GM06990 (cell line): ENCODE measurements at regions not wholly inside any gene's neighbourhood (a gene's known extent, or its start where the extent isn't known, plus 50 kb on each side); places are given as distances from the start of the nearest gene placed in this dataset.
"Not testable (repeated sequence)": the region's sequence is repeated elsewhere in the genome, so short reads cannot be mapped to it uniquely, and the experiment has no call there.

Experiments
- DNase-seq: peaks from one replicate; pipeline ENCODE4 v3.0.0-alpha.2; 2011; ENCODE audit not compliant: insufficient read length; ENCODE audit errors: extremely low read depth
- H3K27me3 ChIP-seq: replicated peaks from 2 replicates; pipeline ENCODE4 v1.6.0; 2011; ENCODE audit warnings: low read length; ENCODE audit not compliant: control insufficient read depth, insufficient read depth
- H3K36me3 ChIP-seq: 2 replicates; pipeline ENCODE4 v1.5.1; 2011; ENCODE audit warnings: low read length; ENCODE audit not compliant: control insufficient read depth, insufficient read depth
- H3K4me3 ChIP-seq: replicated peaks from 2 replicates; pipeline ENCODE4 v1.5.1; 2011; ENCODE audit warnings: low read depth, mild to moderate bottlenecking, control low read depth, low read length
- CTCF ChIP-seq: IDR thresholded peaks from 2 replicates; pipeline ENCODE4 v1.5.1; 2011; ENCODE audit warnings: low read length, control low read depth, mild to moderate bottlenecking, inconsistent platforms; ENCODE audit not compliant: insufficient read depth, poor library complexity, severe bottlenecking

DNA sequence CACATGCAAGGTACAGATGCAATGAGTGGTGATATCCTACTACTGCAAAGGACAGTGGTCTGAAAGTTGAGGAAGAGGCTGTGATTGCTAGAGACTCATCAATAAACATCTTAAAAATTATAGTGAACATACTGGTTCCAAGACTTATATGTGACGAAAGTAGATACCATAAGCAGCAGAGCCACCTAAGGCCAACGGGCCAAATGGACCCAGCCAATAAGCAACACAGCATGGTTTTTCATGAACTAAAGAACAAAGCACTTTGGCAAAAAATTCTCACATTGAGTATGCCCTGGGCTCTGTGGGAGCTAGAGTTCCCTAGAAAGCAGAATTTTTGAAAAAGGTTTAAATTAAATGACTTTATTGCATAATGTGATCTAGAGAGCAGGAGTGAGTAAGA, 272.1 kb downstream of the SI start:
- no peak for TF ChIP-seq CTCF
- Histone ChIP-seq H3K27me3 (no peaks in the 10 kb centered on the region), H3K36me3 (no peaks in the 10 kb centered on the region), H3K4me3 (no peak overlapping the region)
- no peak for DNase-seq

DNA sequence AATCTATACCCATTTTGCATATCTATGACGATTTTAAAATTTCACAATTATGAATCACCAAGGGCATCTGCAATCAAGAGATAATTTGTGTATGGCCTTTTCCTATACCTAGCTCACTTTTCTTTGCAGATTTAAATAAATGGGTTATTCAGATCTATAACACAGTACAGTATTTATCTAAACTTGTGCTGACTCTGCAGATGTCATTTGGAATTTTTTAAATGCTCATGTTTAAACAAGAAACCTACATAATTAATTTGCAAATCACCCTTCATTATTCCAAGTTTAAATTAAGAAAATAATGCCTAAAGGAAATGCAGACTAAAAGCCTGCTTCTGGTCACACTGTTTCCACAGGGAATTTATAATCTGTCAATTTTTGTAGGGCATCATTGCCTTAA, 284.2 kb downstream of the SI start:
- Histone ChIP-seq H3K27me3 (no peaks in the 10 kb centered on the region), H3K4me3 (no peak overlapping the region), H3K36me3 (no peaks in the 10 kb centered on the region)
- no peak for TF ChIP-seq CTCF
- no peak for DNase-seq

DNA sequence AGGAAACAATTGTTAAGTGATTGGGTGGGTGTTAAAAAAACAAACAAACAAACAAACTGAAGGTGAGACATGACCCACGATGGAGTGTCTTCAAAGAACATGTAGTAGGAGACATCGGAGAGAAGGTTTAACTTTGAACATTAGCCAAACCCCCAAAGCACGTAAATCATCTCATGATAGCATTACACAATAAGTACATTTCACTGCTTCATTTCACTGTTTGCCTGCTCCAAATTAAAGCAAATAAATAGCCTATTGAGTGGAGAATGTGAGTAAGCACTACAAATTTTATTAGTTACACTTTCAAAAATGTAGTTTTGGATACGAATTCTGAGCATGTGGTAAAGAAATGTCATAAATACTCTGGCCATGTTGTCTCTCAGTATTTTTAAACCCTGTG, 287.0 kb downstream of the SI start:
- H3K27me3 ChIP-seq, result no peaks in the 10 kb centered on the region
- no peak for DNase-seq
- no peak for TF ChIP-seq CTCF
- H3K4me3 ChIP-seq, result no peak overlapping the region
- H3K36me3 ChIP-seq, result no peaks in the 10 kb centered on the region

GRCh38 chr3:164784407-164784806, 293.9 kb downstream of the SI start:
- DNase-seq, H3K4me3 ChIP-seq, H3K27me3 ChIP-seq, H3K36me3 ChIP-seq: not testable (repeated sequence)

- TF ChIP-seq CTCF, result no peak
- no peak overlapping the region for H3K4me3 ChIP-seq
- no peaks in the 10 kb centered on the region for H3K27me3 ChIP-seq
- no peak for DNase-seq
- H3K36me3 ChIP-seq, result no peaks in the 10 kb centered on the region
Measured at GRCh38 chr3:164781755-164782154, 296.5 kb downstream of the SI start.

DNA sequence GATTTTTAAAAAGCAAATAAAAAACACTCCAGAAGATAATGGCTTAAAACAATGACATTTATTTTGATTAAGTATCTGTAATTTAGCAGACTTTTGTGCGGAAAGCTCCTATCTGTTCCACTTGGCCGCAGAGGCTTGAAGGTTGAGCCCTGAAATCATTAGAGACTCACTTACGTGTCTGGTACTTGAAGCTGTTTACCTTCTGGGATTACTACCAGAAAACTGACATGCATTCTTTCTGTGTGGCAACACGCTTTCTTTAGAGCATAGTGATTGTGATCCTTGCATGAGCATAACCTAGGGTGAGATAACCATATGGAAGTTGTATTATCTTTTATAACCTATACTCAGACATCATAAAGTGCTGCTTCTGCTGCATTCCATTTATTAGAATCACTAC, 298.5 kb downstream of the SI start:
- H3K4me3 ChIP-seq, result no peak overlapping the region
- H3K27me3 ChIP-seq, result no peaks in the 10 kb centered on the region
- DNase-seq, result no peak
- H3K36me3 ChIP-seq, result no peaks in the 10 kb centered on the region
- TF ChIP-seq CTCF, result no peak

DNA sequence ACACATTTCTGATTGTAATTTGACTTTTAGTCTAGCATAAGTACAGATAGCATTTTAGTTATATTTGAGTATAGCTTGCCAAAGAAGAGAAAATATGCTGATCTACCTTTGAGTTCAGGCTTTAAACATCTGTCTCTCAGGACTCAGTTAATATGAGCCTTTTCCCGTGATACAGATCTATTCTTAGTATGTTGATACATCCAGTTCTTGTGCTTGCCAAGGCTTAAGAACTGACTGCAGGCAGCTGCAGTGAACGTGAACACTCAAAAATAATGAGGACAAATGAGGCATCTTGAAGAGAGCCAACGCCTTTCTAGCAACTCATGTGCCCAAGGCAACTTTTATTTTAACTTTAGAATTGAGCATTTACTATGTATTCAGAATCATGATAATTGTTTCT, 325.5 kb downstream of the SI start:
- no peak for DNase-seq
- Histone ChIP-seq H3K27me3 (no peaks in the 10 kb centered on the region), H3K4me3 (no peak overlapping the region), H3K36me3 (no peaks in the 10 kb centered on the region)
- no peak for TF ChIP-seq CTCF
